ENCODE measurements at regions not wholly inside any gene's neighbourhood (a gene's known extent, or its start where the extent isn't known, plus 50 kb on each side); places are given as distances from the start of the nearest gene placed in this dataset.

GRCh38 chr2:31654241-31654640 is 73.5 kb upstream of the SRD5A2 start:
- TF ChIP-seq CTCF (IDR thresholded peaks at IDR 0.05) (no peak), POLR2A (IDR thresholded peaks at IDR 0.05) (no peak), EP300 (IDR thresholded peaks at IDR 0.05) (no peak)
